RWPE1 (cell line): ENCODE measurements at regions not wholly inside any gene's neighbourhood (a gene's known extent, or its start where the extent isn't known, plus 50 kb on each side); places are given as distances from the start of the nearest gene placed in this dataset.

Source experiments
- CTCF ChIA-PET: fragments of 350-600 bp; sonication (Branson Sonifier 250); formaldehyde crosslinking; extraction: SDS; loops from one replicate; lab custom pipeline; 2021; lab: Yijun Ruan, JAX
- POLR2A ChIA-PET: fragments of 400-600 bp; formaldehyde crosslinking; extraction: SDS; loops from one replicate; lab custom pipeline; 2020; ENCODE audit warnings: antibody characterized with exemption; ENCODE audit not compliant: low non-redundant PET; lab: Yijun Ruan, JAX
- DNase-seq: peaks from one replicate; pipeline ENCODE4 v3.0.0; 2012; ENCODE audit warnings: low spot score
- H3K27ac ChIP-seq: fragments of 450-650 bp; 2 replicates; pipeline ENCODE4 v1.5.1; 2017
- TF ChIP-seq, protein P1 (sequence below): fragments of 450-650 bp; conservative IDR thresholded peaks from 2 replicates; pipeline ENCODE4 v1.5.1; 2017; ENCODE audit warnings: low read depth, mild to moderate bottlenecking

DNA sequence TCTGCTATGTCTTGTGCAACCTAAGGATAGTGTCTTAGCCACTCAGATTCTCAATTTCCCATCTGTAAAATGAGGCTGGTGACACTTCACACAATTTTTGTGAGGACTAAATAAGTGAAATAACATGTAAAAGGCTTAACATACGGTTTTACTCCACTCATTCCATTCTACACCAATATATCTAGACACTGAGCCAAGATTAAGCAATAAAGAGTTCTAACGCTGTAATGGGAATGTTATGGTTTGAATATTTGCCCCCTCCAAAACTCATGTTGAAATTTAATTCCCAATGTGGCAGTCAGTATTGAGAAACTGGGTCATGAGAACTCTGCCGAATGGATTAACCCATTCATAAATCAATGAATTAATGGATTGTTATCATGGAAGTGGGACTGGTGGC lies 301.0 kb downstream of the HACE1 start:
- CTCF ChIA-PET: interaction anchor here (0.6 to 0.7 kb wide), 2 partner anchors 28 to 199 kb away, joined by 3 read pairs; no protein-coding TSS in a partner anchor
- DNase-seq: no peak
- TF ChIP-seq, protein P1, sequence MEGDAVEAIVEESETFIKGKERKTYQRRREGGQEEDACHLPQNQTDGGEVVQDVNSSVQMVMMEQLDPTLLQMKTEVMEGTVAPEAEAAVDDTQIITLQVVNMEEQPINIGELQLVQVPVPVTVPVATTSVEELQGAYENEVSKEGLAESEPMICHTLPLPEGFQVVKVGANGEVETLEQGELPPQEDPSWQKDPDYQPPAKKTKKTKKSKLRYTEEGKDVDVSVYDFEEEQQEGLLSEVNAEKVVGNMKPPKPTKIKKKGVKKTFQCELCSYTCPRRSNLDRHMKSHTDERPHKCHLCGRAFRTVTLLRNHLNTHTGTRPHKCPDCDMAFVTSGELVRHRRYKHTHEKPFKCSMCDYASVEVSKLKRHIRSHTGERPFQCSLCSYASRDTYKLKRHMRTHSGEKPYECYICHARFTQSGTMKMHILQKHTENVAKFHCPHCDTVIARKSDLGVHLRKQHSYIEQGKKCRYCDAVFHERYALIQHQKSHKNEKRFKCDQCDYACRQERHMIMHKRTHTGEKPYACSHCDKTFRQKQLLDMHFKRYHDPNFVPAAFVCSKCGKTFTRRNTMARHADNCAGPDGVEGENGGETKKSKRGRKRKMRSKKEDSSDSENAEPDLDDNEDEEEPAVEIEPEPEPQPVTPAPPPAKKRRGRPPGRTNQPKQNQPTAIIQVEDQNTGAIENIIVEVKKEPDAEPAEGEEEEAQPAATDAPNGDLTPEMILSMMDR: no peak
- POLR2A ChIA-PET: no interaction called here
- H3K27ac ChIP-seq: no peak overlapping the region

DNA sequence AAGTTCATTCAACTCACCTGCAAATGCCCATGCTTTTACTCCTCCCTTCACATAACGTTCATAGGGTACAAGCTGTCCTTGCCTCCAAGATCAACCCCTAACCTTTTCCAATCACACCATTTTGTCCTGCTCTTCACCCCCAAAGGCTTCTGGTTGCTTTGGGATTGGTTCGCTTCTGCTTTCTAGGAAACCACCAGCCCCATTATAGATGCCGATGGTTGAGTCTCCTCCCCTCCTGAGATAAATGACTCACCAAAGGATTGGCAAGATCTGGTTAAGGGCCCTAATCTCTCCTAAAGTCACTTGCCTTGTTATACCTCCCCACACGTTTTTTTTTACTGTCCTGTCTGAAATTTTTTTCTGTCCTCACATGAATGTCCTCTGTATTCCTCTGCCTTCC lies 311.4 kb downstream of the HACE1 start:
- no peak for DNase-seq
- TF ChIP-seq, protein P1: no peak
- ChIA-PET POLR2A (no interaction called here), CTCF (no interaction called here)
- H3K27ac ChIP-seq: no peak overlapping the region

DNA sequence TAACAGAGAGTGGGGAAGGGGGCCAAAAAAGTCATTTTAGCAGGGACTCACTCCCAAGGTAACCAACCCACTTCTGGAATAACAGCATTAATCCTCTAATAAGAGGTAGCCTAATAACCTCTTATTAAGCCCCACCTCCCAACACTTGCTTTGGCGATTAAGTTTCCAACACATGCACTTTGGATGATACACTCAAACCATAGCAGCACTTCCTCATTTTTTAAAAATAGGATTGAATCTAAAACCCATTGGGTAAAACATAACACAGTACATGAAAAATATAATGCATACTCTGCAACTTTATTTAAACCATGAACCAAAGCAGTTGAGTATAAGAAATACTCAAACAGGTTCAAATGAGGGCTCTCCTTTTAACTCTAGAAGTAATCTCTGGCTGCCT lies 318.3 kb downstream of the HACE1 start:
- TF ChIP-seq, protein P1: no peak
- no peak for DNase-seq
- CTCF ChIA-PET: no interaction called here
- POLR2A ChIA-PET: no interaction called here
- no peak overlapping the region for H3K27ac ChIP-seq

DNA sequence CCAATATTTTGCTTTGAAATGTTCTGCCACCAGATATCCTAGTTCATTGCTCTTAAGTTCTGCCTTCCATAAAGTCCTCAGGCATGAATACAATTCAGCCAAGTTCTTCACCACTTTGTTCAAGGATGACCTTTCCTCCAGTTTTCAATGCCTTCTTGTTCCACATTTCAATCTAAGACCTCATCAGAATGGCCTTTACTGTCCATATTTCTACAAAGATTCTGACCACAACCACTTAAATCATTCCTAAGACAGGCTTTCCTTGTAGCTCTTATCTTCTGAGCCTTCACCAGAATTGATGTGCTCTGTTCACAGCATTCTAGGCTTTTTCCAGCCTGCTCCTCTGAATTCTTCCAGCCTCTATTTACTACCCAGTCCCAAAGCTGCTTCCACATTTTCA lies 319.0 kb downstream of the HACE1 start:
- POLR2A ChIA-PET: no interaction called here

DNA sequence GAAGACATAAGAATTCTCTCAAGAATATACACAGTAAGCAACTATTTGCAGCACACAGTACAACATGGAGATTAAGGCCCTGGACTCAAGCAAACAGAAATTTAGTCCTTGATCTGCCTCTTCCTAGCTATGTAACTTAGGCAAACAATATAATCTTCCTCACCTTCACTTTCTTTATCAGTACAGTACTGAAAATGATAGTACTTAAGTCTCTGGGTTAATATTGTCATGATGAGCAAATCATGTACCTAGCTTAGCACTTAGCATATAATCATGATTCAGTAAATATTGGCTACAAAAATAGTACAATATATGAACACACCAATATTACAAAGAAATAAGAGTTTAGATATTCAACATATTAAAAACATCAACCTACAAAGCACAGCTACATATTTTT lies 320.5 kb downstream of the HACE1 start:
- DNase-seq: no peak
- POLR2A ChIA-PET: no interaction called here
- TF ChIP-seq, protein P1: no peak
- H3K27ac ChIP-seq: no peak overlapping the region
- CTCF ChIA-PET: interaction anchor here (0.5 kb wide), 1 partner anchor 12 kb away, joined by 5 read pairs; no protein-coding TSS in a partner anchor

More for the DNA sequence above, 319.0 kb downstream of the HACE1 start:
- DNase-seq: no peak
- CTCF ChIA-PET: interaction anchor here (0.6 kb wide), 1 partner anchor 15 kb away, joined by 3 read pairs; no protein-coding TSS in a partner anchor
- TF ChIP-seq, protein P1: no peak
- H3K27ac ChIP-seq: no peak overlapping the region

DNA sequence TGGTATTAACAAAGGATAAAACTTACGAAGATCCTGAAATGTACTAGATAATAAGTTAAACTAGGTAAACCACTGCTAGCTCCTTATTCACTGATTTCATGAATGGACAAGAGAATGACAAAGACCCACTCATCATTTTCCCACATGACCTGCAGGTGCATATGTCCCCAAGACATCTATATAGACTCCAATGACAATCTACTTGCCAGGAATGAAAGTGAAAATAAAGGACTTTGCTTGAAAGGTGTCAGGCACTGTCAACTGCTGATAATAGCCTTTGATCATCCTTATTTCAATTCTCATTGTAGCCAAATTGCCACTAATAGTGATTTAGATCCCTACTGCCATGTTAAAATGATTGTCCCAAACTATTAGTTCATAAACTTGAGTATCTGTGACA lies 321.8 kb downstream of the HACE1 start:
- DNase-seq: no peak
- TF ChIP-seq, protein P1: no peak
- ChIA-PET CTCF (interaction anchor here (0.6 to 2.3 kb wide), 2 partner anchors 12 to 104 kb away, joined by 6 to 8 read pairs; no protein-coding TSS in a partner anchor), POLR2A (no interaction called here)
- no peak overlapping the region for H3K27ac ChIP-seq
